Inferior parietal cortex (tissue), 1 donor: ENCODE measurements at regions not wholly inside any gene's neighbourhood (a gene's known extent, or its start where the extent isn't known, plus 50 kb on each side); places are given as distances from the start of the nearest gene placed in this dataset.

ENCODE experiments used
- DNase-seq: peaks from one replicate; pipeline ENCODE4 v3.0.0-alpha.2; 2016; ENCODE audit errors: extremely low spot score

DNA sequence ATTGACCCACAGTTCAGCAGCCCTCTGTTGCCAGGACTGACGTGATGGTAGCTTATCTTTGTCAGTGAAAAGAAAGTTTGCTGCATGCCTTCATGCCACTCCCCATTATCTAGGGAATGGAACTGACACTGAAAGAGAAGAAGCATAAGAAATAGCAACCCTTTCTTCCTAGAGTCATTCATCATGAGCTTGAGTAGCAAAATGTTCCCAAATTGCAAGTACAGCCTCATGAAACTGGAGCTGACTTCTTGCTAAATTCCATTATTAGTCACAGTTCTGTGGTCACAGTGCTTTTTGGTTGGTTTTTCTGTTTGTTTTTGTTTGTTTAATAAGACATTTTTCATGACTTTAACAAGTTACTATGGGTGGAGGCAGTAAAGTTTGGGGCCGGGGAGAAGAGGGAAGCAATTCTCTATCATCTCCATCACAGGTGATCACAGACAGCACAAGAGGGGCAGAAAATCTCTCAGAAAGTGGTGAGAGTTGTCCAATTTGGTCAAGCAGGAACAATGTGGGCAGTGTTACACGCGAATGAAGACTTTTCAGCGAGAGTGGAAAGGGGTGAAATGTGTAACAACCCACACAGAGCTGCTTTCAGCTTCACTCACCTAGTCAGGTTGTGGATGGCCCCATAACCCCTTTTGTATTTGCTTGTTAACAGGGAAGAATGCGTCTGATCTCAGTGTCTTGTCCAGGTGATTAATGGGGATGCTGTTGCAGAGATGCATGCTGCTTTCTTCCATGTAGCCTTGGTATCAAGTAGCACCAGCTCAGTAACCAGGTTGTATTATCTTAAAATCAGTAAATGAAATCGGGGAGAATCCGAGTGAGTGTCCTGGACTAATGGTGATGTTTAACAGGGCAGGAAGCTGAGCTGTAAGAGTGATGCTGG, 440.4 kb downstream of the DMRT2 start:
- no peak for DNase-seq

DNA sequence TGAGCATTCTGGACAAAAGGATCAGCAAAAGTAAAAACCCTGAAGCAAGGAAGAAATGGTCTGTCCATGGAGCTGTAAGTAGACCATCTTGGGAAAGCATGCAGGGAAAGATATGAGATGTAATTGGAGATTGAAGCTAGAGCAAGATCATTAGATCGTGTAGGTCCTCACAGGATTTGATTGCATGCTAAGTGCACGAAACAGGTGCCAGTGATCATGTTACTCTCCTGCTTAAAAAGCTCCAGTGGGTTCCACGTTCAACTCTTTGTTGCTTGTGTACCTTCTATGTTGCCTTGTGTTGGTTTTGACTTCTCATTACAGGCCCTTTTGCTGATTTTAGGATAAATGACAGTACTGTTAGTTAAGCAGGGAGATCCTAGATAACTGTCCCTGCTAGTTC, 442.0 kb downstream of the DMRT2 start:
- DNase-seq: no peak

DNA sequence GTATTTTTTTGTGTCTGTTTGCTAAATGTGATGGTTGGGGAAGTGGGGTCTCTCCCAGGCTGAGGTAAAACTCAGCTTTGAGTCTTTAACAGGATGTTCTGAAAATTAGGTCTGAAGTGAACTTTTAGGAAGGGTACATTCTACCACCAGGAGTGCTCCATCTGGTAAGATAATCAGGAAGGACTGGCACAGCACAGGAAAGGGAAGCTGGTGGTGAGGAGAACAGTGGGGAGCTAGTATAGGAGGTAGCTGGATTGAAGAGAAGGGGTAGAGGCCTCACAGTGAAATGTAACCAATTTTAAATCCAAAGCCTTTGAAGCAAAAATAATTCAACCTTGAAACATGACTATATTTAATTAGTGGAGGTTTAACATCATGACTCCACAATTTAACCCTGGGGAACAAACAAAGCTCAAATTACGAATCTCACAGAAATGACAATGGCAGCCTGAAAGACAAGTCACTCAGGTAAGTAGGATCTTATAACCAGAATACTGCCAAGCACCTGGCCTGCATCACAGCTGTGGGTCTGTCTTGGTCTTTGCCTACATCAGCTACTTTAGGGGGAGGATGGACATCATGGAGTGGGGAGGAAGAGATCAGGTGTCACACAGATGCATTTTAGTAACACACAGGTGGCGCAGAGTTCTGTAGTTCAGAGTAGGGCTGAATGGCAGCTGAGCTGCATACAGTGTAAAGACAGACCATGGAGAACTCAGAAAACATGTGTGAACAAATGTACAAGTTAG, 445.3 kb downstream of the DMRT2 start:
- DNase-seq: no peak

DNA sequence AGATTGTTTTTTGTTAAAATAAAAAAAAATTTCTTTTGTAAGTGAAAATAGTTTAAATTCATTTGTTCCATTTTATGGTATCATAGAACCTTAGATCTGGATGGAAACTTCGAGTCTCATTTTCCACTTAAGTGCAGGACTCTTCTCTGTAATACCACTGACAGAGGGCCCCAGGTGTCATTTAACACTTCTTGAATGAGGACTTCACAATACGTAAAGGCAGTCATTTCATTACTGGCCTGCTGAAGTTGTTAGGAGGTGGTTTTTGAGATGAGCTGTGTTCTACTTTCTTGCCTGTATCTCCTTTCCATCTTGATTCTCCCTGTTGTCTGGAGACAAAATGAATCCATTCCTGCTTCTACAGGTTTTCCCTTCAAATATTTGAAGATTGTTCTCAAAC, 455.3 kb downstream of the DMRT2 start:
- no peak for DNase-seq

DNA sequence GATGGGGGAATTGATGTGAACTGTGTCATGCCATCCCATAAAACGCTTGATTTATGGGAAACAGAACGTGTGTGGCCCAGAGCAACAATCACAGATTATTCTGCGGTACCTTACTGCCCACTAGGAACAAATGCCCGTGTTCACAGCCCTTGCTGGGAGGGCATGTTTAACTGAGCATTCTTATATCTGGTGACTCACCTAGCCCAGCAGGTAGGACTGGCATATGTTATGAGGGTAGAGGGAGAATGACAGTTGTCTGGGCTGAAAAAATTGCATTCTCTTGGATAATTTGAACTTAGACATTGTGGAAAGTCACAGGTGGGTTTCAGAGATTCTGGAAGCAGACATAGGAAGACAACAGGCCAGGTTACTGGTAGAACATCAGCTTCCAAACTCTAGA, 460.6 kb downstream of the DMRT2 start:
- no peak for DNase-seq

DNA sequence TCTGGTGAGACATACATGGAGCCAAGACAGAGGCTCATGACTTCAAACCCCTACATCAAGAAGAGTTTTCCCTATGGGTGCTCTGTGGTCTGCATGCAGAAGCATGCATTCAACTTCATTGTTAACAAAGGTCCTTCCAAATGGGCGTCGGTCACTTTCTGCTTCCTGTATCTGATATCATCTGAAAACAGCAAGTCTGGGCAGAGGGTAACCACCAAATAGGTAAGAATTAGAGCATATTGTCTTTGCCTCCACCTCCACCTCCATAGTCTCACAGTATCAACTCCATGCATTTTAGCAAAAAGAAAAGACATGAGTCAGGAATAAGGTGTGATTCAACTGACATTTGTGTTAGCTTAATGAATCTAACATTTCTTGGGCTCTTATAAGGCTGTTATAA, 462.9 kb downstream of the DMRT2 start:
- DNase-seq: no peak

DNA sequence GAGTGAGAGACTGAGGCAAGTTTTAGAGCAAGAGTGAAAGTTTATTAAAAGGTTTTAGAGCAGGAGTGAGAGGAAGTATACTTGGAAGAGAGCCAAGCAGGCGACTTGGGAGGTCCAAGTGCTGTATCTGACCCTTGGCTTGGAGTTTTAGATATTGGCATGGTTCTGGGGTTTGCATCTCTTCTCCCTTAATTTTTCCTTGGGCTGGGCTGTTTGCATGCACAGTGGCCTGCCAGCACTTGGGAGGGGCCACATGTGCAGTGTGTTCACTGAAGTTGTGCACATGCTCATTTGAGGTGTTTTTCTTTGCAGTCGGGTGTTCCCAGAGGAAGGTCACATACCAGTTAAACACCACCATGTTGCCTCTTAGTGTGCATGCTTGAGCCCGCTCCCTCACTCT, 464.1 kb downstream of the DMRT2 start:
- no peak for DNase-seq

DNA sequence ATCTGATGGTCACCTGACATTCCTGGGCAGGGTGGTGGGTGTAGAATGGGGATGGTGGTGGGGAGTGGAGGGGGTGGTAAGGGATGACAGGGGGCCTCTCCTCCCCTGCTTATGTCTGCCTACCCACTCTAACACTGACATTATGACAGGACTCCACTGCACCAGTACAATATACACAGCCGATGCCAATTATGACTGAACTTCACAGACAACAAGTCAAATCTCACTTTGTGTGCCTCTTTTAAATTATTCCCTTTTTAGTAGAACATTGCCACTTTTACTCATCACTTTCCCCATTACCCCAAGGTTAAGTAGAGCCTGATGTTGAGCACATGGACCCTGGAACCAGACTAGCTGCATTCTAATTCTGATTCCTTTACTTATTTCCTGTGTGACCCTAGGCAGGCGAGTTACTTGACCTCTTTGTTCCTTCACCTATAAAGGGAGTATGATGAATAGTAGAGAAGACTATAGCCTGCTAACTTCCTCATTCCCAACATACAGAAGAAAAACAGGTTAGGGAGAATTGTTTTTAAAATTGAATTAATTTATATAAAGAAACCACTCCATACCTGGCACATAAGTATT, 464.7 kb downstream of the DMRT2 start:
- DNase-seq: no peak

DNA sequence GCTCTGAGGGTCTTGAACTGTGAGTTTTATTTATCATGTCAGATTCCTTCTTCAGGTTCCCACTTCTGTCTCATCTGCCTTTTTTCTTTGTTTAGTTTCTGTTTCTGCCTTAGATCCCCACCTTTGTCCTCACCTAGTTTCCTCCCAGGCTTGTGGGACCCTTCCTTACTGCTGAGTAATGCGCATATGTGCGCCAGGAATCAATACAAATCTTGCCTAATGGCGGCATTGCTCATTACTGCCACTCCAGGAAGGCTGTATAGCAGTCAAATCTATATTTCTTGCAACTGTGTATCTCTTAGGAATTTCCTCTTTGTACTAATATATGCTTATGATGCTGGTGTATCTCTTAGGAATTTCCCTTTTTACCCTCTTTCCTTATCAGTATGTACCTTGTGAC, 465.4 kb downstream of the DMRT2 start:
- DNase-seq: no peak

DNA sequence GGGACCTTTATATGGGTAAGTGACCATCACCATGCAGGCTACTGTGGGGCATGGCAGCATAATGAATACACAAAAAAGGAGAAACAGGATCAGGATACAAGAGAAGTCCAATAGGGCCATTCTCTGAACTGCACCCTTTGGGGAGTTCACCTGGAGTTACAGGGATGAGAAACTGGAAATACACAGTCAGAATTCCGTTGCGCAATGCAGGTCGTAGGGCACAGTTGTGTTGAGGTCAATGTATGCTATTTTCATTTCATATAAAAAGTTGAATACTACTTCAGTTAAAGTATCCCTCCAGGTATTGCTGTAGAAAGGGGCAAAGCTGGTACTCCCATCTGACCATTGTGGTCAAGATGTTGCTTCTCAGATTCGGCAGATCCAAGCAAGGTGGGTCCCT, 471.4 kb downstream of the DMRT2 start:
- DNase-seq: no peak

DNA sequence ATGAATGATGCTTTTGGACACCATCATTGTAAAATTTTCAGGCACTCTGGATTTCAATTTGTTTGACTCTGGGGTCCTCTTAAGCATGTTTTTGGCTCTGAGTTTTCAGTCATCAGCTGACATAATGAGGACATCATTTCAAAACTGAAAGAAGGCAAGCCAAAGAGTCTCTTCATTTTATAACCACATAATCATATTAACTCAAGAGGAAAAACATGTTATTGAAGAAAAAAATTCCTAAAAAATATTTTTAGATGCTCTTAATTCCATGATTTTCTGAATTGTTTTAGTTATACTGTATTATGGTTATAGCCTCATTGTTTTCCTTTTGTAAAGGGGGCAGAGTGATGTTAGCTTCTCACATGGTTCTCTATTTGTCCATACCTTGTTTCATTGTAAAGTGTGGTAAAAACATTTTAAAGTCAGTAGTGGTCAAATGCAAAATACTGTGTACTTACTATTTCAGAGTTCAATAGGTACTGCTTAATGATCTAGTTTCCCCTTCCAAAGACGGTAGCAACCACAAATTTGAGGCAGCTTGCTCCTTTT, 472.1 kb downstream of the DMRT2 start:
- DNase-seq: no peak

DNA sequence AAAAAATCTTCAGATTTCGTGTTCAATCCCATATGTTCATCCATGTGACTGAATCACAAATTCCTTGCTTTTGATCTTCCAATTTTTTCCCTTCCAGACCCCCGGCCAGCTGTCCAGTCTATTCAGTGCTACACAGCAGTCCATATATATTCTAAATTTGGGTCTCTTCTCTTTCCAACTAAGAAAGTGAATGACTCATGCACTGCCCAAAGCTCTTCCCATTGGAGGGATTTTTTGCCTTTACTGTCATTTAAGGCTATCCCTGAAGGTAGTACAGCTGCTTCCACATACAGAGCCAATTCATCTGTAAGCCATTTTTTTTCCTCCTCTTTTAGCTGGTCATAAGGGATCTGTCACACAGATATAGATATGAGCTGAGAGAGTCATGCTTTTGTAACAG, 478.3 kb downstream of the DMRT2 start:
- no peak for DNase-seq

DNA sequence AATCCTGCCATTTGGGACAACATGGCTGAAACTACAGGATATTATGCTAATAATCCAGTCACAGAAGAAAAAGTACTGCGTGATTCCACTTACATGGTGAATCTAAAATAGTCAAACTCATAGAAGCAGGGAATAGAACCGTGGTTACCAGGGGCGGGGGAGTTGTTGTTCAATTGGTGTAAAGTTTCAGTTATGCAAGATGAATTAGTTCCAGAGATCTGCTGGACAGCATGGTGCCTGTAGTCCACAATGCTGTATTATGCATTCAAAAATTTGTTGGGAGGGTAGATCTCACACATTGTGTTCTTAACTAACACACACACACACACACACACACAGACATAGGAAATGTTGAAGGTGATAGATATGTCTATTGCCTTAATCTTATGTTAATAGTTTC, 480.5 kb downstream of the DMRT2 start:
- DNase-seq: no peak

DNA sequence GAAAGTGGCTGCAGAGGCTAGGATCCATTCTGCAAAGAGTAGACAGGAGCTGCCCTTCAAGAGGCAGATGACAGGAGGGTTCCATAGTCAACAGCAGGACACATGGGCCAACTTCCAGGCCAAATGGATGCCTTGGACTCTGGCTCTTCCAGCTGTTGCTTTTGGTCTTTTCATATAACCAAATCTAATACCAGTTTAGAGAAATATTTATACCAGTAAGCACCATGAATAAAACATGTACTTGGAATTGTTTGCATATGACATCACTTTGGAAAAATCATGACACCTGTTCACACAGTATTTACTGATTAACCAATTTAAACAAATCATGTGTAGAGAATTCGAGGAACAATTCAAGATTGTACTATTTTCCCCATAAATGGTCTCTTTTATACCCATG, 481.3 kb downstream of the DMRT2 start:
- no peak for DNase-seq

DNA sequence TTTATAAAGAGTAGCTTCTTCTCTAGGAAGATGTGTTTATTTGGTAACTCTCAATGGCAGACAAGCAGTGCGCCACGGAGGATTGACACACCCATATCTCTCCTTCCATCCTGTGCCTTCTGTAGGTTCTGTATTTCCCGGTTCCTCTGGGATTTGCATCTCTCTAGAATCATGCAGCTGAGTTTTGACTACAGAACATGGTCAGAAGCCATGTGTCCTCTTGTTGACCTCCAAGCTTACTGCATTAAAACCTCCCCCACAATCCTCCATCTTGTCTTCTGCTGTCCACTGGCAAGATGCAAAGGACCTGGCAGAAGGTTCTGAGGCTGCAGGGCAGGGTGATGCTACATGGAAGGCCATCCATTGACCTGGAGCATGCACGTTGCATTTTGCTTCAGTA, 482.0 kb downstream of the DMRT2 start:
- no peak for DNase-seq

DNA sequence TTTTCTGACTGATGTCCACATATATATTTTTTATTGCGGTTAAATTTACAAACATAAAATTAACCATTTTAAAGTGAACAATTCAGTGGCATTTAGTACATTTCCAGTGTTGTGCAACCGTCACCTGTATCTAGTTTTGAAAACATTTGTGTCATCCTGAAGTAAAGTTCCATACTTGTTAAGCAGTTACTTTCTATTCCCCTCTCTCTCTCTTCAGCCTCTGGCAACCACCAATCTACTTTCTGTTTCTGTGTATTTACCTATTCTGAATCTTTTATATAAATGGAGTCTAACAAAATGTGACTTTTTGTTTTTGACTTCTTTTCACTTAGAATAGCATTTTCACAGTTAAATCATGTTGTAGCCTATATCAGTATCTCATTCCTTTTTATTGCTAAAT, 480.1 kb upstream of the SMARCA2 start:
- DNase-seq: no peak

DNA sequence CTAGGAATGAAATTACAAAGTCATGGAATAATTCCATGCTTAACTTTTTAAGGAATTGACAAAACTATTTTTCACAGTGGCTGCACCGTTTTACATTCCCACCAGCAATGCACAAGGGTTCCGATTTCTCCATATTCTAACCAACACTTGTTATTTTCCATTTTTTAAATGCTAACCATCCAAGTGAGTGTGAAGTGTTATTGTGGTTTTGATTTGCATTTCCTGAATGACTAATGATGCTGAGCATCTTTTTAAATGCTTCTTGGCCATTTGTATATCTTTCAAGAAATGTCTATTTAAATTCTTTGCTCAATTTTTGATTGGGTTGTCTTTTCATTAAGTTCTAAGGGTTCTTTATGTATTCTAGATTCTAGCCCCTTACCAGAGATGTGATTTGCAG, 479.5 kb upstream of the SMARCA2 start:
- no peak for DNase-seq

DNA sequence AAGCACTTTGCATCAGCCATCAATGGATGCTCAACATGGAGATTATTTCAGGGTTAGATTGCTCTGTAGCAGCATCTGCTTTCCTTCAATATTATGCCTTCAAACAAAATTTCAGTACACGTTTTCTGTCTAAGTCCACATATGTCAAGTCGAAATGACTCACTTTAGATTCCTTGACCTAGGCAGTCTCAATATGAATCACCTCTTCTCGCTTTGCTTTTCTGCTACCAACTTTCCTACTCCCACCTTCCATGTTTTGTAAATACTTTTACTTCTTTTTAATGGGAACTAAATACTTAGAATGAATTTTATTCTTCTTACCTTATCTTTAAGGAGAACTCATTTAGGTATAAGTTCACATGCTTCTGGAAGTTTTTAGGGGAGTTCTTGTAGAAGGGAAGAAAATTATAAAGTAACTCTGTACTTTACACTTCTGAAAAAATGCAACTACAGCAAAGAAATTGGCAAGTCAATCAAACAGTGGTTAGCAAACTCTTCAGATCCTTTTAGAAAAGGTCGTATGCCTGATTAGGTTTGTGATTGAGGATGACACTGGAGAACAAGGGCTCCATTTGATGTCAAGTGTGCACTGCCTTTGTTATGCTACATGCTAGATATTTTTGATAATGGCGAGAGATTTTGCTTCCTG, 478.5 kb upstream of the SMARCA2 start:
- no peak for DNase-seq

DNA sequence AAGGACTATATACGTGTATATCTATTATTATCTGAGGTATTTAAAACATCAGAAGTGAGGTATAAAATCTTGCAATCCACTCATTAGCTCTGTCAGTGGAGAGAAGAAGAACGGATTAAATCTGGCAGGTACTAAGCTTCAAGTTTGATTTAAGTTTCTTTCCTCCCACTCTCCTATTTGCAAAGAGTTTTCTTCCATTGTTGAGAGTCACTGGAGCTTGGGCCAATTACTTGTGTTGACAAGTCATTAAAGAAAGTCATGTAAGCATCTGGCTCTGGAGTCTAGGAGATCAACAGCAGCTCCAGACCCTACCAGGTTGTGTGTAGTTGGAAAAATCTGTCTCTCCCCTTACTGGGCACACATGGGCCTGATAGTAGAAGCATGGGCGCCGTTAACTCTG, 476.8 kb upstream of the SMARCA2 start:
- DNase-seq: no peak

DNA sequence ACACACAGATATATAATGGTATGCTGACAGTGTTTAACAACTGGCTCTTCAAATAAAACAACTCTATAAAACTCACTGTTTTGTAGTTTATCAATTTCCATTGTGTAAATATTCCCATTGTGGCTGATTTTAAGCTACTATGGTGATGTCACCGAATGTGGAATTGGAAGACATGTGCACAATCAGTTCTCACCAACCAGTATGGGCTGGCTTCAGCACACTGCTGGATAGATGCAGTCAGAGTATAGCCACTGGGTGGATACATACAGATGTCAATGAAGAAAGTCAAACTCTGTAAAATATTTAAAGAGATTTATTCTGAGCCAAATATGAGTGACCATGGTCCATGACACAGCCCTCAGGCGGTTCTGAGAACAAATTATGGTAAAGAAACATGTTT, 475.9 kb upstream of the SMARCA2 start:
- DNase-seq: no peak

DNA sequence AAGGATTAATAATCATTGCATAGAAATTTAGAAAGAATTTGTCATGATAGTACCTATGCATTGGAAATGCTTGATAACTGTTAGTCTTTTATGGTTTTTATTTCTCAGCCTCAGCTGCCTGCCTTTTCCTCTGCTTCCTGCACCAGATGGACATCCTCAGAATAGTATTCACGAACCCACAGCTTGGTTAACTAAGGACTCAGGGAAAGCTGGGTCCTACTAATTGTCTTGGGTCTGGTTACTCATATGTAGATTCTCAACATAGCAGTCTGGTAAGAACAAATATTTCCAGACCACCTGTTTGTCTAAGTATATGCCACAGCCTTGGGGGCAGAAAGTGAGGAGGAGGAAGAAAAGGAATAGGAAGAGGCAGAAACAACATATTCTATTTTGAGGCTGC, 464.5 kb upstream of the SMARCA2 start:
- no peak for DNase-seq
